NT2/D1 (cell line): ENCODE measurements at regions not wholly inside any gene's neighbourhood (a gene's known extent, or its start where the extent isn't known, plus 50 kb on each side); places are given as distances from the start of the nearest gene placed in this dataset.

Experiments
- YY1 ChIP-seq: IDR thresholded peaks from 2 replicates; pipeline ENCODE4 v1.6.1; 2011; ENCODE audit not compliant: insufficient read length, insufficient read depth
- ZNF274 ChIP-seq: IDR thresholded peaks from 2 replicates; pipeline ENCODE4 v1.6.1; 2011; ENCODE audit warnings: mild to moderate bottlenecking, low read depth, low read length

DNA sequence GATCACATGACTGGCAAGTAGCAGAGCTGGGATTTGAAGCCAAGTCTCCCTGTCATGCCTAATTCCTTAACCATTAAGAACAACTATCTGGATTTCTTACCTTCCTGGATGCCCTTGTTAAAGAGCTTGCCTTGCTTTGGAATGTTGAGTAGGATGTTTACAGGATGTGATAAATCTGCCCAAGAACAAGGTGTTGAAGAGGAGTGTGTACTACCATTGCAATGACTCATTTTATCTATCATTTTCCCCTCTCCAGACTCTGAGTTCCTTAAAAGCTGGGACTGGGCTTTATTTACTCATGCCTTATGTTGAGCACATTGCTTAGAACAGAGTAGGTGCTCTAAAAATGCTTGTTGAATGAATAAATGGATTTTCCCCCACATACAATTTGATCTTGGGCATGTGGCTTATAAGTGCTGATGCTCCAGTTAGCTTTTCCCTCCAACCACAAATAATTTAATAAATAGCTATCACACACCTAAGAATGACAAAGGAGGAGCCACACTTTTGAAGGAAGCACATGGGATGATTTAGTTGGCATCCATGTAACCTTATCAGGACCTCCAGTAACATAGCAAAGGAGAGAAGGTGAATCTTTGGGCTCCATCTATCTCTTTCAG is 268.6 kb upstream of the SESN3 start:
- TF ChIP-seq YY1, result no peak
- no peak for TF ChIP-seq ZNF274
